ENCODE measurements at regions not wholly inside any gene's neighbourhood (a gene's known extent, or its start where the extent isn't known, plus 50 kb on each side); places are given as distances from the start of the nearest gene placed in this dataset.
"Not testable (repeated sequence)": the region's sequence is repeated elsewhere in the genome, so short reads cannot be mapped to it uniquely, and the experiment has no call there.

DNA sequence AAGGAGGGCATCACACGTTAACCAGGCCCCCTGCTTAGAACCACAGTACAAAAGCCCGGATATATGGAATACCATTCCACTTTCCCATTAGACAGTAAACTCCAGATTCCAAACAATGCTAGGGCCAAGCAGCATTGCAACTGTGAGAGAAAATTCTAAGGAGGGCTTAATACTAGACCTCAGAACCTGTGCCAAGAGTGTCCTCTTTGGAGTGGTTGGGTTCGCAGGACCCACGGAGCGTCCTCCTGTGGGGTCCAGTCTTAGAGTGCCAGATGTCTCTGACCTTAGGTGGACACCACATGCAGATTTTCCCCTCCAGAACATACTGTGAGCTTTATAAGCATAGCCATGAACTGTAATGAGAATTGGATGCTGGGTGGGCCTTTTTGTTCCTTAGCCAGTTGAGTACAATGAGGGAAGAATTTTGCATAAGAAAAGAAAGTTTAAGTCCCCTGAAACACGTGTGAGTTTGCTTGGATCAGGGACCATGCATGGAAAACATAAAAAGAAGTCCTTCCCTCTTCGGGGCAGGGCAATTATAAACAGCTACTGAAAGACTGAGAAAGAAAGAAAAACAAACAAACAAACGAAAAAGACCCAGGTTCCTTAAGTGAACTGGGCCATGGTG, 325.7 kb downstream of the NEK10 start:
- H3K4me3 ChIP-seq (ENCODE audit: low read depth, low read length) = no peak overlapping the region
- TF ChIP-seq, protein P1, sequence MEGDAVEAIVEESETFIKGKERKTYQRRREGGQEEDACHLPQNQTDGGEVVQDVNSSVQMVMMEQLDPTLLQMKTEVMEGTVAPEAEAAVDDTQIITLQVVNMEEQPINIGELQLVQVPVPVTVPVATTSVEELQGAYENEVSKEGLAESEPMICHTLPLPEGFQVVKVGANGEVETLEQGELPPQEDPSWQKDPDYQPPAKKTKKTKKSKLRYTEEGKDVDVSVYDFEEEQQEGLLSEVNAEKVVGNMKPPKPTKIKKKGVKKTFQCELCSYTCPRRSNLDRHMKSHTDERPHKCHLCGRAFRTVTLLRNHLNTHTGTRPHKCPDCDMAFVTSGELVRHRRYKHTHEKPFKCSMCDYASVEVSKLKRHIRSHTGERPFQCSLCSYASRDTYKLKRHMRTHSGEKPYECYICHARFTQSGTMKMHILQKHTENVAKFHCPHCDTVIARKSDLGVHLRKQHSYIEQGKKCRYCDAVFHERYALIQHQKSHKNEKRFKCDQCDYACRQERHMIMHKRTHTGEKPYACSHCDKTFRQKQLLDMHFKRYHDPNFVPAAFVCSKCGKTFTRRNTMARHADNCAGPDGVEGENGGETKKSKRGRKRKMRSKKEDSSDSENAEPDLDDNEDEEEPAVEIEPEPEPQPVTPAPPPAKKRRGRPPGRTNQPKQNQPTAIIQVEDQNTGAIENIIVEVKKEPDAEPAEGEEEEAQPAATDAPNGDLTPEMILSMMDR (IDR thresholded peaks at IDR 0.05; ENCODE audit: borderline replicate concordance, insufficient read depth, low read depth, low read length) = no peak

DNA sequence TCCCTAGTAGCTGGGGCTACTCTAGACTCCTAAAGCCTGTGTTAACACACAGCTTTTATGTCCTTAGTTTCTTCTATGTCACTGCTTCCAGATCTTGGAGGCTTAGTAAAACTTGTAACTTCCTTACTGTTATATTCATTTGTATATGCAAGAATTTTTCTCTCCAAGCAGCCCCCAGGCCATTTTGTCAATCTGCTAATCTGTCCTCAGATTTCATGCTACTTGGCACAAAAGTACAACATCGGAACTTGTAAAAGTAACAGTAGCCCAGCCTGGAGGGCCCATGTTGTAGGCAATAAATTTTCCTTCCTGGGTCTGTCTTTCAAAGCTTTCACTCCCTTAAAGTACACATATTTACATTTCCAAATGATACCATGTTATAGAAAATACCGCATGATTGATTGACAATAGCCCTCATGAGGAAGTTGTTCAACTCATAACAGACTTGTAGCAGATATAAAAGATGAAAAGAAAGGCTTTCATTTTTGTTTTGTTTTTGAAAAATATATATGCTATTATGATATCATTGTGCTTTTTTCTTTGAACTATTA, 324.2 kb downstream of the NEK10 start:
- H3K4me3 ChIP-seq (ENCODE audit: low read depth, low read length) = no peak overlapping the region
- TF ChIP-seq, protein P1 (IDR thresholded peaks at IDR 0.05; ENCODE audit: borderline replicate concordance, insufficient read depth, low read depth, low read length) = no peak

GRCh38 chr3:27046351-27046750, 322.8 kb downstream of the NEK10 start:
- no peak overlapping the region for H3K4me3 ChIP-seq (ENCODE audit: low read depth, low read length)
- TF ChIP-seq, protein P1 (IDR thresholded peaks at IDR 0.05; ENCODE audit: borderline replicate concordance, insufficient read depth, low read depth, low read length) = no peak

DNA sequence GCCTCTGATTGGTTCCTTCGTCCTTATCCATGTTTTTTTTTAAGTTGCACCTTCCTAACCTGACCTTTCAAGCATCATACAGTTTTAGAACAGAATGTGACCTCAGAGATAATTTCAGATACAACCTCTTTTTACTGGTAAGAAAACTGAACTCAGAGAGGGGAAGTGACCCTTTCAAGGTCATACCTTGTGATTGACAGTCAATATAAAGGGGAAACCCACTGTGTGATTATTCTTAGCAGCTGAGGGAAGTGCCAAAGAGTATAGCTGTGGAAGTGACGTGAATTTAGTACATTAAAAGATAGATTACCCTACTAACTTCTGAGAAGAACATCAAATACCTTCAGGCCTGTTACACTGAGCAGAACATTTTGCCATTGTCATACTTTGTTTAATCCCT, 319.4 kb downstream of the NEK10 start:
- H3K4me3 ChIP-seq (ENCODE audit: low read depth, low read length) = no peak overlapping the region
- TF ChIP-seq, protein P1 (IDR thresholded peaks at IDR 0.05; ENCODE audit: borderline replicate concordance, insufficient read depth, low read depth, low read length) = no peak

GRCh38 chr3:27051527-27051926, 317.7 kb downstream of the NEK10 start:
- H3K4me3 ChIP-seq (ENCODE audit: low read depth, low read length) = not testable (repeated sequence)

DNA sequence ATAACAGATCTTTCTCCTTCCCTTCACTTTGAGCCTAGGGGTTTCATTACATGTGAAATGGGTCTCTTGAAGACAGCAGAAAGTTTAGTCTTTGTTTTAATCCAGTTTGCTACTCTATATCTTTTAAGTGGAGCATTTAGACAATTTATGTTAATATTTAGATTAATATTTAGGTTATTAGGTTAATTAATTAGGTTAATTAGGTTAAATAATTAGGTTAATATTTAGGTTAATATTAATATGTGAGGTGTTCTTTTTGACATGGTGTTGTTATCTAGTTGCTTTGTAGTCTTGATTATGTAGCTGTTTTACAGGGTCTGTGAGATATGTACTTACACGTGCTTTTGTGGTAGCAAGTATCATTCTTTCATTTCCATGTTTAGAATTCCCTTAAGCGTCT, 312.9 kb downstream of the NEK10 start:
- TF ChIP-seq, protein P1 (IDR thresholded peaks at IDR 0.05; ENCODE audit: borderline replicate concordance, insufficient read depth, low read depth, low read length) = no peak
- no peak overlapping the region for H3K4me3 ChIP-seq (ENCODE audit: low read depth, low read length)

DNA sequence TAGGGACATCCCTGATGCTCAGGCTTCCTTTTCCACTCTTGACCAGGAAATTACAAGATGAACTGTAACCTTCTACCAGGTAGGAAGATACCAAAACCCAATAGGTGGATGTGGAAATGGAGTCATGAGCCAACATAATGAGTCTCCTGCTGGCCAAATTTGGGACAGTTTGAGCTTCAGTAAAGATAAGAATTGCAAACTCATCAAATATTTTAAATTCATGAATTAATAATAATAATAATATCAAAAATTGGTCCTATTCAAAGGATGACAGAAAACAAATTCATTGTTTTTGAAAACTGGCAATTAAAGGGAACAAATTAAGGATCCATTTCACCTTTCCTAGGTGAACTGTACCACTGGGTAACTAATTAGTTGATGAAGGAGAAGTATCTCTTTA, 309.7 kb downstream of the NEK10 start:
- no peak overlapping the region for H3K4me3 ChIP-seq (ENCODE audit: low read depth, low read length)
- TF ChIP-seq, protein P1 (IDR thresholded peaks at IDR 0.05; ENCODE audit: borderline replicate concordance, insufficient read depth, low read depth, low read length) = no peak
